Sigmoid colon (tissue), 4 donors: ENCODE measurements at regions not wholly inside any gene's neighbourhood (a gene's known extent, or its start where the extent isn't known, plus 50 kb on each side); places are given as distances from the start of the nearest gene placed in this dataset.

Experiments
- CTCF ChIP-seq, 4 experiments: fragments of 450-650 bp in 3 of 4; fragments of 200-600 bp in 1 of 4; IDR thresholded peaks; one replicate each; pipeline ENCODE4 v1.5.1; 2016 to 2019; ENCODE audit warnings: antibody characterized with exemption in 4 of 4, mild to moderate bottlenecking in 3 of 4, moderate library complexity in 2 of 4
- EP300 ChIP-seq, 4 donors: sonication (generic); formaldehyde crosslinking; IDR thresholded peaks; one replicate each; pipeline ENCODE4 v1.6.1; 2017; ENCODE audit warnings: antibody characterized with exemption in 4 of 4
- POLR2A ChIP-seq, 2 donors: fragments of 450-650 bp; IDR thresholded peaks; one replicate each; pipeline ENCODE4 v1.6.1; 2016; ENCODE audit warnings: antibody characterized with exemption in 2 of 2, mild to moderate bottlenecking in 2 of 2, moderate library complexity in 2 of 2
- POLR2AphosphoS5 ChIP-seq, 4 donors: sonication (generic); formaldehyde crosslinking; IDR thresholded peaks; one replicate each; pipeline ENCODE4 v1.6.1; 2017; ENCODE audit warnings: antibody characterized with exemption in 4 of 4

DNA sequence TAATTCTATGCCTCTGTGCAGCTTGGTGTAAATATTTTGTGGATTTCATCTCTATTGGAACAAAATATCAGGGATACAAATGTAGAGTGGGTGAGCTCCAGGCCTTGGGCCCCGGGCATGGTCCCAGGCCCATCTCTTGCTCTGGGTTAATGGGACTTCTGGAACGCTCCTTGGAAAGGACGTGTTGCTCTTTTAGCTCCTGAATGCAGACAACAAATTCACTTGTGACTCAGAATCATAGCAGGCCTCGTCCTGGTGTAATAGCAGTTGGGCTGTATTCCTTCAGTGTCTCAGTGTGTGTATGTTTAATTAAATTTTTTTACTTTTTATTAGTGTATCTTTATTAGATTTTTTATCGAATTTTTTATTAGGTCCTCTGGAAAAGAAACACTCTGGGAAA lies 266.7 kb upstream of the C2CD4B start:
- TF ChIP-seq POLR2AphosphoS5 (IDR thresholded peaks at IDR 0.05) (peak in 2 of 4 donors; percentile 10 to 71), CTCF (IDR thresholded peaks at IDR 0.05) (no peak), POLR2A (IDR thresholded peaks at IDR 0.05) (no peak), EP300 (IDR thresholded peaks at IDR 0.05) (peak in 1 of 4 donors; percentile 32)
